Left renal cortex interstitium (tissue), 4 donors: ENCODE measurements at regions not wholly inside any gene's neighbourhood (a gene's known extent, or its start where the extent isn't known, plus 50 kb on each side); places are given as distances from the start of the nearest gene placed in this dataset.

Experiments
- DNase-seq, 4 donors: peaks; one replicate each; pipeline ENCODE4 v3.0.0-alpha.2; 2013; ENCODE audit warnings: low read depth in 4 of 4, low spot score in 2 of 4, missing footprints in 1 of 4

DNA sequence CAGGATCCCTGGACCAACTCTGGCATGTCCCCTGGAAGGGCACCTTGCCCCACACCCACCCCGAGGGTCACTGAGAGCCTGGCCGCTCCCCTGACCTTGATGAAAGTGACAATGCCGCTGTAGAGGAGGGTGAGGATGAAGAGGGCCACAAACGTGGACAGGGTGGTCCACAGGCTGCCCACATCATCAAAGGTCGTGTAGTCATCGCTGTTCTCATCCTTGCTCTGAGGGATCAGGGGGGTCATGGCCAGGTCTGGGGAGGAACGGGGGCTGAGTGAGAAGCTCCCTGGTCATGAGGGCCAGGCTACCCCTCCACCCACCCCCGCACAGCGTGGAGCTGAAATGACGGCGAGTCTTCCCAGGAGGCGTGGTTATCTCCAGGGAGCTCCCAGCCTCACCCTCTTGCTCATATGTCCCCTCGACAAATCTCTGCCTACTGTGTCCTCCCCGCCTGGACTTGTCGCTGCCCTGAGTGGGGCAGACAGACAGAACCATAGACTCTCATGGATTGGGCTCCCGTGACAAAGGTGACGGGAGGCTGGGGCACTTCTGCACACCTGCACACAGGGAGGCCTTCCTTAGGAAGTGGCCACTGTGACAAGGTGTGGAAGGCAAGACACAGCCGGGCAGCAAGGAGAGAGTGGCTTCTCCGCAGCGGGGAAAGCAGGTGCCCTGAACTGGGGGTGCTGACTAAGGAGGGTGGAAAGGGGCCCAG is 311.1 kb downstream of the TMEM121 start:
- DNase-seq = no peak

- DNase-seq = no peak
These were observed 311.7 kb downstream of the TMEM121 start for GRCh38 chr14:105838107-105838506.

GRCh38 chr14:105838591-105839424 is 312.4 kb downstream of the TMEM121 start:
- DNase-seq = no peak

- DNase-seq = no peak
These were observed 313.3 kb downstream of the TMEM121 start for GRCh38 chr14:105839425-105840265.

- DNase-seq = no peak
These were observed 314.1 kb downstream of the TMEM121 start for GRCh38 chr14:105840266-105841021.

DNA sequence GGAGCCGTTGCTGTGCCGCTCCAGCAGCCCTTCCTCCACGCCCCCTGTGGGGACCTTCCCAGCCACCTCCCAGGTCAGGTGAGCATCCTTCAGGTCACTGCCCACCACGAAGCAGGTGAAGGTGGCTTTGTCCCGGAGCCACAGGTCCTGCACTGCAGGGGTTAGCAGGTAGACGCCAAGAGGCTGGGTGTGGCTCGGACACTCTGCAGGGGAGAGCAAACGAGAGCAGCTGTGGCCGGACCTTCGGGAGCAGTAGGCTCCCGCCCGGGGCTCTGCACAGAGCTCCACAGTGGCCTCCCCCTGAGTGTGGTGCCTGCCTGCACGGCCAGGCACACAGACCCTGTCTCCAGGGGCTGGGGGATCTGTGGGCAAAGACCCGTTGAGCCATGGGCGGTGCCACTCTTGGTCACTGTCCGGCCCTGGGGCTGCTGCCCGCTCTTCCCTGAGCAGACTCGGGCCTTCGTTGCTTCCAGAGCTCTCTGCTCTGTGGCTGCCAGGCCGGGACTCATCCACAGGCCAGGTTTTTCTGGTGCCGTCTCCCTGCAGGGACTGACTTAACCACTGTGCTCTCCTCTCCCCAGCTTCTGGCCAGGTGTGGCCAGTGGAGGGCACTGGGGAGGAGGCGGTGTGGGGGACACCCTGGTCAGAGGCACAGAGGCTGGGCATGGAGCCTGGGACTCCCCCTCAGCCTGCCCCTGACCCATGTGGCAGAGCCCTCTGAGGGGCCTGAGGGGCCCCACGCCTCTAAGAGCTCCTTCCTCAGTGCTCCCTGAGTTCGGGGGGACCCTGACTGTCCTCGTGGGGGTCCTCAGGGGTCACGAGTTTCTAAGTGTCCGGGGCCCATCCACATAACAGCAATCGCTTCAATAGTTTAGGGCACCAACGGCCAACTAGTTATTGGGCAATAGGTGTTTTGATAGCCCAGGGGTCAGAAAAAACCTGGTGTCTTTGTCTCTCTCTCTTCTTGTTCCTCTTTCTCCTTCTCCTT is 314.9 kb downstream of the TMEM121 start:
- no peak for DNase-seq

- no peak for DNase-seq
These were observed 315.7 kb downstream of the TMEM121 start for GRCh38 chr14:105842105-105842504.

GRCh38 chr14:105843444-105844046 is 317.2 kb downstream of the TMEM121 start:
- DNase-seq = no peak

- DNase-seq = no peak
These were observed 317.8 kb downstream of the TMEM121 start for GRCh38 chr14:105844047-105844630.

DNA sequence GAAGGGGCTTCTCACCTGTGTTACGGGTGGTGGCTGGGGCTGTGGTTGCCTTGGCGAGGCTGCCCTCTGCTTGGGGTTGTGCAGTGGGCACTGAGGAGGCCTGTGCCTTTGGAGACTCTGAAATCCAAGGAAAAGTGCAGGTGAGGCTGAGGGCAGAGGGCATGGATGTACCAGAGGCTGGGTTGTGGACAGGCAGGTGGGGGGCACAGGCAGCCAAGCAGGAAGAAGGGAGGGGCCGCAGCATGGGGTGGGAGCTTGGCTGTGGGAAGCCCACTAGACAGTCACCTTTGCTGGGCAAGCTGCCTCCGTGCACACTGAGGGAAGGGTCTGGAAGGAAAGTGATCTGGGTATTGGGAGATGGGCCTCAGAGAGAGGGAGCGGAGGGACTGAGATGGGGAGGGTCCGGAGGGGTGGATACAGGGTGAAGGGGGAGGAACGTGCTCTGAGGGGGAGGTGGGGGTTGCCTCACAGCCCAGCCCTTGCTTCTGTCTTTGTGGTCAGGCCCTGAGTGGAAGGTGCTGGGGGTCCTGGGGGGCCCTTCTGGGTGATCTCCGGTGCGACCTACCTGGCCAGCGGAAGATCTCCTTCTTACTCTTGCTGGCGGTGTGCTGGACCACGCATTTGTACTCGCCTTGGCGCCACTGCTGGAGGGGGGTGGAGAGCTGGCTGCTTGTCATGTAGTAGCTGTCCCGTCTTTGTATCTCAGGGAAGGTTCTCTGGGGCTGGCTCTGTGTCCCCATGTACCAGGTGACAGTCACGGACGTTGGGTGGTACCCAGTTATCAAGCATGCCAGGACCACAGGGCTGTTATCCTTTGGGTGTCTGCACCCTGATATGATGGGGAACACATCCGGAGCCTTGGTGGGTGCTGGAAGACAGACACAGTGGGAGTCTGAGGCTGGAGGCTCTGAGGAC is 318.7 kb downstream of the TMEM121 start:
- no peak for DNase-seq

DNA sequence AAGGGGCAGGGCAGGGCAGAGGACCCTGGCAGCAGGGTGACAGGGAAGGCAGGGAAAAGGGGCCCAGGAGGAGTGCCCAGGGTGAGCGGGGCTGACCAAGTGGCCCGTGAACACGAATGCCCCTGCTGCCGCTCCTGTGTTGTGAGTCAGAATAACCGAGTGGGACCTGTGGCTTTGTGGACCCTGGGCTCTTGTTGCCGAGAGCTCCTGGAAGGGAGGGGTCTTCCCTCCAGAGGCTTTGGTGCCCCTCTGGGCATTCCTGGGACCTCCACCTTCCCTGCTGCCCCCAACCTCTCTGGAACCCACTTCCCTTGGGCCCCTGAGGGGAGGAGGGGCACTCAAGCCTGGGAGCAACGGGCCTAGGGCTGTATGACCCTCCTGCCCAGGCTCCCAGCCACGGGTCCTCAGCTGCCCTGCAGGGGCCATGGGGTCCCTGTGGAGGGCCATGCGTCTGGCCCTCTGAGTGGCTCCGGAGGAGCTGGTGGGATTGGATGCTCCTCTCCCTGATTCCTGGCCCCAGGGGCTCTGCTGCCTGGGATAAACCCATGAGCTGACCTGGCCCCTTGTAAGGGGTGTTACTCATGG is 319.4 kb downstream of the TMEM121 start:
- DNase-seq = no peak

GRCh38 chr14:105846312-105846711 is 319.9 kb downstream of the TMEM121 start:
- no peak for DNase-seq

GRCh38 chr14:105847400-105847799 is 321.0 kb downstream of the TMEM121 start:
- DNase-seq = no peak

- DNase-seq = no peak
These were observed 322.2 kb downstream of the TMEM121 start for GRCh38 chr14:105848570-105848969.

- DNase-seq = no peak
These were observed 323.7 kb downstream of the TMEM121 start for GRCh38 chr14:105849933-105850626.

GRCh38 chr14:105850853-105851581 is 324.6 kb downstream of the TMEM121 start:
- DNase-seq = no peak
